ENCODE measurements at regions not wholly inside any gene's neighbourhood (a gene's known extent, or its start where the extent isn't known, plus 50 kb on each side); places are given as distances from the start of the nearest gene placed in this dataset.
"Not testable (repeated sequence)": the region's sequence is repeated elsewhere in the genome, so short reads cannot be mapped to it uniquely, and the experiment has no call there.

DNA sequence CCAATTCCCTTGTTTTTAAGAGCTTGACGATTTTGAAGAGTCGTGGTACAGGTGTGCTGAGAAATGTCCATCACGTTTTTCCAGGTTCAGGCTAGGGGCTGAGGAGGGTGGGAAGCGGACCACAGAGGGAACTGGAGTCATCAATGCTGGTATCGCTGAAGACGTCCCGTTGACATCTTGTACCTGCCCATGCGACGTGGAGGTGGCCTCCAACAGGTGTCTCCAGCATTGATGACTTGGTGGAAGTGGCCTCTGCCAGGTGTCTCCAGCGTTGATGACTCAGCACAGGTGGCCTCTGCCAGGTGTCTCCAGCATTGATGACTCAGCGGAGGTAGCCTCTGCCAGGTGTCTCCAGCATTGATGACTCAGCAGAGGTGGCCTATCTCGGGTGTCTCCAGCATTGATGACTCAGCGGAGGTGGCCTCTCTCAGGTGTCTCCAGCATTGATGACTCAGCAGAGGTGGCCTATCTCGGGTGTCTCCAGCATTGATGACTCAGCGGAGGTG lies 86.6 kb downstream of the ASMT start:
- TF ChIP-seq, protein P1, sequence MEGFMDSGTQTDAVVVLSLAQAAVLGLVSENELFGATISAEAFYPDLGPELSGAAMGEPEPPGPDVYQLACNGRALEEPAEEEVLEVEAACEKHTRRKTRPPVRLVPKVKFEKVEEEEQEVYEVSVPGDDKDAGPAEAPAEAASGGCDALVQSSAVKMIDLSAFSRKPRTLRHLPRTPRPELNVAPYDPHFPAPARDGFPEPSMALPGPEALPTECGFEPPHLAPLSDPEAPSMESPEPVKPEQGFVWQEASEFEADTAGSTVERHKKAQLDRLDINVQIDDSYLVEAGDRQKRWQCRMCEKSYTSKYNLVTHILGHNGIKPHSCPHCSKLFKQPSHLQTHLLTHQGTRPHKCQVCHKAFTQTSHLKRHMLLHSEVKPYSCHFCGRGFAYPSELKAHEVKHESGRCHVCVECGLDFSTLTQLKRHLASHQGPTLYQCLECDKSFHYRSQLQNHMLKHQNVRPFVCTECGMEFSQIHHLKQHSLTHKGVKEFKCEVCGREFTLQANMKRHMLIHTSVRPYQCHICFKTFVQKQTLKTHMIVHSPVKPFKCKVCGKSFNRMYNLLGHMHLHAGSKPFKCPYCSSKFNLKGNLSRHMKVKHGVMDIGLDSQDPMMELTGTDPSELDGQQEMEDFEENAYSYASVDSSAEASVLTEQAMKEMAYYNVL (CRISPR knock-in tag; IDR thresholded peaks at IDR 0.05; ENCODE audit: borderline replicate concordance) = not testable (repeated sequence)
- not testable (repeated sequence) for TF ChIP-seq FOXK2 (IDR thresholded peaks at IDR 0.05); SMC3 (IDR thresholded peaks at IDR 0.05; ENCODE audit: low read length); PHF8 (CRISPR knock-in tag; IDR thresholded peaks at IDR 0.05); ZNF274 (CRISPR knock-in tag; IDR thresholded peaks at IDR 0.05); ZNF780A (CRISPR knock-in tag; IDR thresholded peaks at IDR 0.05); ZNF12 (CRISPR knock-in tag; IDR thresholded peaks at IDR 0.05)
- TF ChIP-seq, protein P2, sequence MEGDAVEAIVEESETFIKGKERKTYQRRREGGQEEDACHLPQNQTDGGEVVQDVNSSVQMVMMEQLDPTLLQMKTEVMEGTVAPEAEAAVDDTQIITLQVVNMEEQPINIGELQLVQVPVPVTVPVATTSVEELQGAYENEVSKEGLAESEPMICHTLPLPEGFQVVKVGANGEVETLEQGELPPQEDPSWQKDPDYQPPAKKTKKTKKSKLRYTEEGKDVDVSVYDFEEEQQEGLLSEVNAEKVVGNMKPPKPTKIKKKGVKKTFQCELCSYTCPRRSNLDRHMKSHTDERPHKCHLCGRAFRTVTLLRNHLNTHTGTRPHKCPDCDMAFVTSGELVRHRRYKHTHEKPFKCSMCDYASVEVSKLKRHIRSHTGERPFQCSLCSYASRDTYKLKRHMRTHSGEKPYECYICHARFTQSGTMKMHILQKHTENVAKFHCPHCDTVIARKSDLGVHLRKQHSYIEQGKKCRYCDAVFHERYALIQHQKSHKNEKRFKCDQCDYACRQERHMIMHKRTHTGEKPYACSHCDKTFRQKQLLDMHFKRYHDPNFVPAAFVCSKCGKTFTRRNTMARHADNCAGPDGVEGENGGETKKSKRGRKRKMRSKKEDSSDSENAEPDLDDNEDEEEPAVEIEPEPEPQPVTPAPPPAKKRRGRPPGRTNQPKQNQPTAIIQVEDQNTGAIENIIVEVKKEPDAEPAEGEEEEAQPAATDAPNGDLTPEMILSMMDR (CRISPR knock-in tag; IDR thresholded peaks at IDR 0.05) = not testable (repeated sequence)

Measured in HepG2 (cell line).